ENCODE measurements at regions not wholly inside any gene's neighbourhood (a gene's known extent, or its start where the extent isn't known, plus 50 kb on each side); places are given as distances from the start of the nearest gene placed in this dataset.

DNA sequence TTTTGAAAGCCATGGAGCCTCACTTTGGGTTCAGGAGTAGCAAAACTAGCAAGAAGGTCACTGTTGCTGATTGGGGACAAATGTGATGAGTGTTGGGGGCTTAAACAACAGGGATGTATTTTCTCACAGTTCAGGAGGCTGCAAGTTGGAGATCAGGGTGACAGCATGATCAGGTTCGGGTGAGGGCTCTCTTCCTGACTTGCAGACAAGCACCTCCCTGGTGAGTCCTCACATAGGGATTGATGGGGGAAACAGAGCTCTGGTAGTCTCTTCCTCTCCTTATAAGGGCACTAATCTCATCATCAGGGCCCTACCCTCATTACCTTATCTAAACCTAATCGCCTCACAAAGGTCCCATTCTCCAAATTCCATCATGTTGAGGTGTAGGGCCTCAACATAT, 179.2 kb downstream of the TSHZ3 start:
- no peak overlapping the region for H3K27ac ChIP-seq (replicated peaks)
- DNase-seq (ENCODE audit: low read depth in 1 of 2, low spot score in 1 of 2), result no peak
- peaks cover 8% of the 10 kb centered on the region for H3K27me3 ChIP-seq (ENCODE audit: insufficient read depth, poor library complexity, severe bottlenecking)
- H3K4me3 ChIP-seq (replicated peaks; ENCODE audit: insufficient read depth, low read length), result no peak overlapping the region
- TF ChIP-seq SPI1 (IDR thresholded peaks at IDR 0.05; ENCODE audit: borderline replicate concordance, low read depth), result no peak
- TF ChIP-seq, protein P1, sequence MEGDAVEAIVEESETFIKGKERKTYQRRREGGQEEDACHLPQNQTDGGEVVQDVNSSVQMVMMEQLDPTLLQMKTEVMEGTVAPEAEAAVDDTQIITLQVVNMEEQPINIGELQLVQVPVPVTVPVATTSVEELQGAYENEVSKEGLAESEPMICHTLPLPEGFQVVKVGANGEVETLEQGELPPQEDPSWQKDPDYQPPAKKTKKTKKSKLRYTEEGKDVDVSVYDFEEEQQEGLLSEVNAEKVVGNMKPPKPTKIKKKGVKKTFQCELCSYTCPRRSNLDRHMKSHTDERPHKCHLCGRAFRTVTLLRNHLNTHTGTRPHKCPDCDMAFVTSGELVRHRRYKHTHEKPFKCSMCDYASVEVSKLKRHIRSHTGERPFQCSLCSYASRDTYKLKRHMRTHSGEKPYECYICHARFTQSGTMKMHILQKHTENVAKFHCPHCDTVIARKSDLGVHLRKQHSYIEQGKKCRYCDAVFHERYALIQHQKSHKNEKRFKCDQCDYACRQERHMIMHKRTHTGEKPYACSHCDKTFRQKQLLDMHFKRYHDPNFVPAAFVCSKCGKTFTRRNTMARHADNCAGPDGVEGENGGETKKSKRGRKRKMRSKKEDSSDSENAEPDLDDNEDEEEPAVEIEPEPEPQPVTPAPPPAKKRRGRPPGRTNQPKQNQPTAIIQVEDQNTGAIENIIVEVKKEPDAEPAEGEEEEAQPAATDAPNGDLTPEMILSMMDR (IDR thresholded peaks at IDR 0.05; ENCODE audit: insufficient read depth, low read length), result no peak
- no peak for TF ChIP-seq POLR2AphosphoS5 (IDR thresholded peaks at IDR 0.05; ENCODE audit: low read depth)
- TF ChIP-seq, protein P2, sequence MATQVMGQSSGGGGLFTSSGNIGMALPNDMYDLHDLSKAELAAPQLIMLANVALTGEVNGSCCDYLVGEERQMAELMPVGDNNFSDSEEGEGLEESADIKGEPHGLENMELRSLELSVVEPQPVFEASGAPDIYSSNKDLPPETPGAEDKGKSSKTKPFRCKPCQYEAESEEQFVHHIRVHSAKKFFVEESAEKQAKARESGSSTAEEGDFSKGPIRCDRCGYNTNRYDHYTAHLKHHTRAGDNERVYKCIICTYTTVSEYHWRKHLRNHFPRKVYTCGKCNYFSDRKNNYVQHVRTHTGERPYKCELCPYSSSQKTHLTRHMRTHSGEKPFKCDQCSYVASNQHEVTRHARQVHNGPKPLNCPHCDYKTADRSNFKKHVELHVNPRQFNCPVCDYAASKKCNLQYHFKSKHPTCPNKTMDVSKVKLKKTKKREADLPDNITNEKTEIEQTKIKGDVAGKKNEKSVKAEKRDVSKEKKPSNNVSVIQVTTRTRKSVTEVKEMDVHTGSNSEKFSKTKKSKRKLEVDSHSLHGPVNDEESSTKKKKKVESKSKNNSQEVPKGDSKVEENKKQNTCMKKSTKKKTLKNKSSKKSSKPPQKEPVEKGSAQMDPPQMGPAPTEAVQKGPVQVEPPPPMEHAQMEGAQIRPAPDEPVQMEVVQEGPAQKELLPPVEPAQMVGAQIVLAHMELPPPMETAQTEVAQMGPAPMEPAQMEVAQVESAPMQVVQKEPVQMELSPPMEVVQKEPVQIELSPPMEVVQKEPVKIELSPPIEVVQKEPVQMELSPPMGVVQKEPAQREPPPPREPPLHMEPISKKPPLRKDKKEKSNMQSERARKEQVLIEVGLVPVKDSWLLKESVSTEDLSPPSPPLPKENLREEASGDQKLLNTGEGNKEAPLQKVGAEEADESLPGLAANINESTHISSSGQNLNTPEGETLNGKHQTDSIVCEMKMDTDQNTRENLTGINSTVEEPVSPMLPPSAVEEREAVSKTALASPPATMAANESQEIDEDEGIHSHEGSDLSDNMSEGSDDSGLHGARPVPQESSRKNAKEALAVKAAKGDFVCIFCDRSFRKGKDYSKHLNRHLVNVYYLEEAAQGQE (IDR thresholded peaks at IDR 0.05; ENCODE audit: insufficient replicate concordance, low read depth), result no peak
- TF ChIP-seq GABPA (IDR thresholded peaks at IDR 0.05; ENCODE audit: low read depth), result no peak

DNA sequence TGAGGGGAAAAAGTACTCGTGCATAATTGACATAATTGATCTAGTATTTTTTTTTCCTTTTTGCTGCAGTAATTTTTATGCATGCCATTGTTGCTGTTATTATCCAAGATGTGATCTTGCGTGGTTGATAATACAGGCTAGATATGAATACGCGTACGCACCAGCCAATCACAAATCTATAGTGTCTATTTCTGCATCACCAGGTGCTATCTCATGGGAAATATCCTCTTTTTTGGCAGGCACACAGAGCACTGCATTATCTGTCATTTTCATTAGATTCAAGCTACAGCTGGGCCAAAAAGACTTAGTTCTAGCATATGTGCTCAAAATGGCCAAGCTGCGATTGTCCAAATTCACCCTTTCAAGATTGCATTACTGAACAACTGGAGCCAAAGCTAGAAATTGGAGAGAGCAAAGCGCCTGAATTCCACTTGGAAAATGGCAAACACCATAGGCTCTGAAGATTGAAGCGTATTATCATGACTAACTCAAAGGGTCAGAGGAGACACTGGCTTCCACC, 181.1 kb downstream of the TSHZ3 start:
- Histone ChIP-seq H3K27ac (replicated peaks) (no peak overlapping the region), H3K27me3 (ENCODE audit: insufficient read depth, poor library complexity, severe bottlenecking) (peaks cover 8% of the 10 kb centered on the region), H3K4me3 (replicated peaks; ENCODE audit: insufficient read depth, low read length) (no peak overlapping the region)
- no peak for DNase-seq (ENCODE audit: low read depth in 1 of 2, low spot score in 1 of 2)
- no peak for TF ChIP-seq SPI1 (IDR thresholded peaks at IDR 0.05; ENCODE audit: borderline replicate concordance, low read depth)
- TF ChIP-seq, protein P2 (IDR thresholded peaks at IDR 0.05; ENCODE audit: insufficient replicate concordance, low read depth), result no peak
- no peak for TF ChIP-seq POLR2AphosphoS5 (IDR thresholded peaks at IDR 0.05; ENCODE audit: low read depth)
- TF ChIP-seq, protein P1 (IDR thresholded peaks at IDR 0.05; ENCODE audit: insufficient read depth, low read length), result no peak
- no peak for TF ChIP-seq GABPA (IDR thresholded peaks at IDR 0.05; ENCODE audit: low read depth)

DNA sequence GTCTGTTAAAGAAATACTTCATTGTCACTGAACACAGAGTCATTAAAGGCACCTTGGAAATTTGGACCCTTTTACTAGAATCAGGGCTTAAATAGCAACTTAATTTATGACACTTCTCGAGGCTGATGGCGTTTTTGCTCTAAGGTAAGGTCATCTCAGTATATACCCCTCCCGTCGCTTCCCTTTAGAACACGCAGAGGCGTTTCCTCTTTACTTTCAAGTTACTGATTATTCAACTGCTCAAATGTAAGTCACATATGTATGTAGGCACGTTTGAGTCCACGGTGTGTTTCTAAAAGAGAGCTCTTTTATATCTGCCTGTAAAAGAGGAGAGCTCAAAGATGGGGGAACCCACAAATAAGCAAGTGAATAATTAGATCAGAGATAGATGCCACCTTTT, 181.5 kb downstream of the TSHZ3 start:
- Histone ChIP-seq H3K4me3 (replicated peaks; ENCODE audit: insufficient read depth, low read length) (no peak overlapping the region), H3K27ac (replicated peaks) (no peak overlapping the region), H3K27me3 (ENCODE audit: insufficient read depth, poor library complexity, severe bottlenecking) (peaks cover 8% of the 10 kb centered on the region)
- no peak for TF ChIP-seq GABPA (IDR thresholded peaks at IDR 0.05; ENCODE audit: low read depth)
- TF ChIP-seq SPI1 (IDR thresholded peaks at IDR 0.05; ENCODE audit: borderline replicate concordance, low read depth), result no peak
- TF ChIP-seq, protein P2 (IDR thresholded peaks at IDR 0.05; ENCODE audit: insufficient replicate concordance, low read depth), result no peak
- TF ChIP-seq, protein P1 (IDR thresholded peaks at IDR 0.05; ENCODE audit: insufficient read depth, low read length), result no peak
- TF ChIP-seq POLR2AphosphoS5 (IDR thresholded peaks at IDR 0.05; ENCODE audit: low read depth), result no peak
- no peak for DNase-seq (ENCODE audit: low read depth in 1 of 2, low spot score in 1 of 2)
